GM21786 (cell line): ENCODE measurements at regions not wholly inside any gene's neighbourhood (a gene's known extent, or its start where the extent isn't known, plus 50 kb on each side); places are given as distances from the start of the nearest gene placed in this dataset.

ENCODE experiments used
- ATAC-seq: cut with Tn5 transposase; IDR thresholded peaks from one replicate; pipeline ENCODE4 v1.9.1; 2021; ENCODE audit not compliant: unreplicated experiment

- ATAC-seq, result peak; percentile 60
These were observed 188.3 kb upstream of the MARCKS start for GRCh38 chr6:113668641-113669408.

GRCh38 chr6:113669606-113670005 lies 187.5 kb upstream of the MARCKS start:
- ATAC-seq, result no peak

- no peak for ATAC-seq
These were observed 185.7 kb upstream of the MARCKS start for GRCh38 chr6:113671421-113671820.

GRCh38 chr6:113672491-113673149 lies 184.5 kb upstream of the MARCKS start:
- ATAC-seq, result no peak

GRCh38 chr6:113674075-113674474 lies 183.1 kb upstream of the MARCKS start:
- no peak for ATAC-seq

GRCh38 chr6:113676057-113676456 lies 181.1 kb upstream of the MARCKS start:
- no peak for ATAC-seq

GRCh38 chr6:113676968-113677367 lies 180.2 kb upstream of the MARCKS start:
- no peak for ATAC-seq

- ATAC-seq, result no peak
These were observed 178.1 kb upstream of the MARCKS start for GRCh38 chr6:113679051-113679450.

- ATAC-seq, result no peak
These were observed 176.8 kb upstream of the MARCKS start for GRCh38 chr6:113680301-113680700.

GRCh38 chr6:113683968-113684367 lies 173.2 kb upstream of the MARCKS start:
- no peak for ATAC-seq

GRCh38 chr6:113684382-113684901 lies 172.7 kb upstream of the MARCKS start:
- ATAC-seq, result no peak

- ATAC-seq, result no peak
These were observed 171.1 kb upstream of the MARCKS start for GRCh38 chr6:113686049-113686448.

- ATAC-seq, result peak; percentile 36
These were observed 167.5 kb upstream of the MARCKS start for GRCh38 chr6:113689620-113690019.

GRCh38 chr6:113690281-113691259 lies 166.6 kb upstream of the MARCKS start:
- ATAC-seq, result peak; percentile 72

- no peak for ATAC-seq
These were observed 165.9 kb upstream of the MARCKS start for GRCh38 chr6:113691260-113691656.

- ATAC-seq, result no peak
These were observed 163.3 kb upstream of the MARCKS start for GRCh38 chr6:113693851-113694250.

- ATAC-seq, result no peak
These were observed 162.7 kb upstream of the MARCKS start for GRCh38 chr6:113694278-113695077.

GRCh38 chr6:113695516-113695915 lies 161.6 kb upstream of the MARCKS start:
- no peak for ATAC-seq

- ATAC-seq, result no peak
These were observed 160.2 kb upstream of the MARCKS start for GRCh38 chr6:113696960-113697359.
